Nephron (organoid): ENCODE measurements at regions not wholly inside any gene's neighbourhood (a gene's known extent, or its start where the extent isn't known, plus 50 kb on each side); places are given as distances from the start of the nearest gene placed in this dataset.

Experiments used
- H3K27ac Mint-ChIP-seq, 3 experiments: 2 replicates each; pipeline ENCODE4 v1.8.0; 2020; ENCODE audit warnings: mixed read lengths in 3 of 3, mild to moderate bottlenecking in 2 of 3, moderate library complexity in 1 of 3
- H3K27me3 Mint-ChIP-seq: 2 replicates; pipeline ENCODE4 v1.8.0; 2021; ENCODE audit warnings: low read depth, mild to moderate bottlenecking, moderate library complexity, mixed read lengths
- H3K36me3 Mint-ChIP-seq: 2 replicates; pipeline ENCODE4 v1.8.0; 2020; ENCODE audit warnings: low read depth, mixed read lengths
- H3K4me1 Mint-ChIP-seq: 2 replicates; pipeline ENCODE4 v1.8.0; 2020; ENCODE audit warnings: mixed read lengths
- H3K4me3 Mint-ChIP-seq, 3 experiments: 2 replicates each; pipeline ENCODE4 v1.8.0; 2020; ENCODE audit warnings: mild to moderate bottlenecking in 3 of 3, mixed read lengths in 3 of 3, moderate library complexity in 2 of 3
- H3K9me3 Mint-ChIP-seq: 2 replicates; pipeline ENCODE4 v1.8.0; 2020; ENCODE audit warnings: mixed read lengths
- TF ChIP-seq, protein P1 (sequence below), 3 experiments: fragments of 200-600 bp; sonication (generic); IDR thresholded peaks; one replicate each; pipeline ENCODE4 v1.5.0; 2021; ENCODE audit warnings: antibody characterized with exemption in 3 of 3; ENCODE audit not compliant: unreplicated experiment in 3 of 3

DNA sequence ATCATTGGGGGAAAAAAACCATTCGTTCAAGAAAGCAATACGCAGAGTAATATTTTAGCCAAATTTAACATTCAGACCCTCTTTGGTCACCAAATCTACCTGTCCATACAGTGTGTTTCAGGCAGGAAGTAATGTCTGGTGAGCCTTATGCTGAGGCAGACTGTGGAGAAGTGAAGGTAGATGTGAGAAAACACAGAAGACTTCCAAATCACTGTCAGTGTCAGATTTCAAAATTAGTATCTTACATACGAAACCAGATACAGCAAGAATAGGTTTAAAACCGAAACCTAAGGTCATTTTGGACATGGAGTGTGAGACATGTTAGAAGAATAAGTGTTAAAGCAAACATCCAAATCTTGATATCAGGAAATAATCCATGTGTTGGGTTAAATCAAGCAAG, 664.5 kb upstream of the HTR2C start:
- H3K27me3 Mint-ChIP-seq: no peaks in the 10 kb centered on the region
- no peaks in the 10 kb centered on the region for H3K36me3 Mint-ChIP-seq
- TF ChIP-seq, protein P1, sequence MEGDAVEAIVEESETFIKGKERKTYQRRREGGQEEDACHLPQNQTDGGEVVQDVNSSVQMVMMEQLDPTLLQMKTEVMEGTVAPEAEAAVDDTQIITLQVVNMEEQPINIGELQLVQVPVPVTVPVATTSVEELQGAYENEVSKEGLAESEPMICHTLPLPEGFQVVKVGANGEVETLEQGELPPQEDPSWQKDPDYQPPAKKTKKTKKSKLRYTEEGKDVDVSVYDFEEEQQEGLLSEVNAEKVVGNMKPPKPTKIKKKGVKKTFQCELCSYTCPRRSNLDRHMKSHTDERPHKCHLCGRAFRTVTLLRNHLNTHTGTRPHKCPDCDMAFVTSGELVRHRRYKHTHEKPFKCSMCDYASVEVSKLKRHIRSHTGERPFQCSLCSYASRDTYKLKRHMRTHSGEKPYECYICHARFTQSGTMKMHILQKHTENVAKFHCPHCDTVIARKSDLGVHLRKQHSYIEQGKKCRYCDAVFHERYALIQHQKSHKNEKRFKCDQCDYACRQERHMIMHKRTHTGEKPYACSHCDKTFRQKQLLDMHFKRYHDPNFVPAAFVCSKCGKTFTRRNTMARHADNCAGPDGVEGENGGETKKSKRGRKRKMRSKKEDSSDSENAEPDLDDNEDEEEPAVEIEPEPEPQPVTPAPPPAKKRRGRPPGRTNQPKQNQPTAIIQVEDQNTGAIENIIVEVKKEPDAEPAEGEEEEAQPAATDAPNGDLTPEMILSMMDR (IDR thresholded peaks at IDR 0.05; ENCODE audit: unreplicated experiment in 3 of 3): no peak
- H3K4me3 Mint-ChIP-seq: no peak overlapping the region
- H3K27ac Mint-ChIP-seq: no peak overlapping the region
- H3K4me1 Mint-ChIP-seq: no peaks in the 10 kb centered on the region
- no peaks in the 10 kb centered on the region for H3K9me3 Mint-ChIP-seq

DNA sequence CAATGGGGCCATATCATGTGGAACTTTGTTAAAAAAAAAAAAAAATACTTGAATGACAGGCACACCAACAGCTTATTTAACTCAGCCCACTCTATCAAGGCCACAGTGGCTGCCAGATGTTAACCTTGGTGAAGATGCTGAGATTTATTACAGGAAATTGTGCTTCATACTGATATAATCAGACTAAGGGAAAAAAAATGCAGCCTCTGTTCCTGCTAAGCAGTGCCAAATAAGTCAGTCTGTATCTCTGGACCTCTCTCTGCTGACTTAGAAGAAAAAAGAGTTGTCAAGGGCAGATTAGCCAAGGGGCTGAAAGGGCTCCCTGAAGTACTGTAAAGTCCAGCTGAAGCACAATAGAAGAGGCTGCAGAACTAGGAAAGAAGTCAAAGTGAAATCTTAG, 677.7 kb upstream of the HTR2C start:
- TF ChIP-seq, protein P1 (IDR thresholded peaks at IDR 0.05; ENCODE audit: unreplicated experiment in 3 of 3): no peak
- Mint-ChIP-seq H3K27me3 (no peaks in the 10 kb centered on the region), H3K36me3 (no peaks in the 10 kb centered on the region), H3K27ac (peak overlapping the region; percentile 28 to 77 (median 69)), H3K4me3 (no peak overlapping the region), H3K4me1 (peaks cover 32% of the 10 kb centered on the region), H3K9me3 (no peaks in the 10 kb centered on the region)

DNA sequence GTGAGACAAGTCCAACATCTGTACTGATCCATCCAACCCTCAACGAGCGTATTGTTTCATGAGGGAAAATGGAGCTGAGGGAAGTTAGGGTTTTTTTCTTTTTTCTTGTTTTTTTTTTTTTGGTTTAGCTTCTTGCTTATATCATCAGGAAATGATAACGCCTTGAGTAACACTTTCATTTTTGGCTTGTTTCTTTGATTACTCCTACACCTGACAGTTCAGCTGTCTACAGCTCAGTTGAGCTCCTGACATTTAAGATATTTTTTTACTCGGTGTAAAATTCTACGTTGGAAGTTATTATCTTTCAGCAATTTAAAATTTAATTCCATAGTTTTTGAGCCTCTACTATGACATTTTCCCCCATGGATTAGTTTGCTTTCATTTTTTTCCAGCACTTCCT, 691.0 kb upstream of the HTR2C start:
- Mint-ChIP-seq H3K4me1 (no peaks in the 10 kb centered on the region), H3K36me3 (no peaks in the 10 kb centered on the region), H3K4me3 (no peak overlapping the region), H3K9me3 (peaks cover 26% of the 10 kb centered on the region), H3K27me3 (no peaks in the 10 kb centered on the region), H3K27ac (no peak overlapping the region)
- TF ChIP-seq, protein P1 (IDR thresholded peaks at IDR 0.05; ENCODE audit: unreplicated experiment in 3 of 3): no peak

DNA sequence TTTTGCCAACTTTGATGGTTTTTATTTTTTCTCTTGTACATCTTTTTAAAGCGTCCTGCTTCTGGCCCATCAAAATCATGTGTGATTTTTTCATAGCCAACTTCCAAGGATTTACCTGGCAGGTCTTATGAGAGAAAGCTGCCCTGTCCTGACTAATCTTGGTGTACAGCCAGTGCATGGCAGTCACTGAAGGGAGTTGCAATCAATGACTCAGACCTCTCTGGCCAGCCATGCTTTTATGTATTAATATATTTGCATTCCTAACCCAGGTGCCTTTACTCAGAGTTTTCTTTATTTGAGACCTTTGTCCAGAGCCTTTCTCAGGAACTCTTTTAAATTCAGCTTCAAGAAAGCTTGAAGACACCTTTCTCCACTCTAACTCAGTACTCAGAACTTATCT, 691.5 kb upstream of the HTR2C start:
- H3K9me3 Mint-ChIP-seq: peaks cover 26% of the 10 kb centered on the region

DNA sequence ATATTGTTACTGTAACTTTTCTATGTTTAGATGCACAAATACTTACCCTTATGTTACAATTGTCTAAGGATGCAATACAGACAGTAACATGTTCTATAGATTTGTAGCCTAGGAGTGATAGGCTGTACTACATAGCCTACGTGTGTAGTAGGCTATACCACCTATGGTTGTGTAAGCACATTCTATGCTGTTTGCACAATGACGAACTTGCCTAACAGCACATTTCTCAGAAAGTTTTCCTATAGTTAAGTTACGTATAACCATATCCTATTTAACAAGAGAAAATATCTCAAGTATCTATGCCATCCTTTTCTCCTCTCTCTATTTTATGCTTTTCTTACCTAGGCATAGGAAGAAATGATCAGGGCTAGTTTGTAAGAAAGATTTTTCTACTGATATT, 710.8 kb upstream of the HTR2C start:
- TF ChIP-seq, protein P1 (IDR thresholded peaks at IDR 0.05; ENCODE audit: unreplicated experiment in 3 of 3): no peak
- Mint-ChIP-seq H3K27ac (no peak overlapping the region), H3K36me3 (no peaks in the 10 kb centered on the region), H3K9me3 (peaks cover 16% of the 10 kb centered on the region), H3K27me3 (no peaks in the 10 kb centered on the region), H3K4me3 (no peak overlapping the region), H3K4me1 (peaks cover 3% of the 10 kb centered on the region)

More for the DNA sequence above, 691.5 kb upstream of the HTR2C start:
- TF ChIP-seq, protein P1 (IDR thresholded peaks at IDR 0.05; ENCODE audit: unreplicated experiment in 3 of 3): no peak
- no peaks in the 10 kb centered on the region for H3K4me1 Mint-ChIP-seq
- H3K36me3 Mint-ChIP-seq: no peaks in the 10 kb centered on the region
- H3K4me3 Mint-ChIP-seq: no peak overlapping the region
- no peak overlapping the region for H3K27ac Mint-ChIP-seq
- no peaks in the 10 kb centered on the region for H3K27me3 Mint-ChIP-seq

DNA sequence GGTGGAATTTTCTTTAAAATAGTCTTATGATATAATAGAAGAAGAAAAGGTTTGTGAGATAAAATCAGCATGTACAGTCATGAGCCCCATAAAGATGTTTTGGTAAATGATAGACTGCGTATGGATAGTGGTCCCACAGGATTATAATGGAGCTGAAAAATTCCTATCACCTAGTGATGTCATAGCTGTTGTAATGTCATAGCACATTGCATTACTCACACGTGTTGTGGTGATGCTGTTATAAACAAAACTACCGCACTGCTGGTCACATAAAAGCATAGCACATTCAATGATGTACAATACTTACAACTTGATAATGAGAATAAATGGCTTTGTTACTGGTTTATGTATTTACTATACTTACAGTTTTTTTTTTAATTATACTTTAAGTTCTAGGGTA, 715.2 kb upstream of the HTR2C start:
- Mint-ChIP-seq H3K27ac (no peak overlapping the region), H3K4me3 (no peak overlapping the region), H3K4me1 (peaks cover 5% of the 10 kb centered on the region), H3K36me3 (no peaks in the 10 kb centered on the region), H3K9me3 (peaks cover 13% of the 10 kb centered on the region), H3K27me3 (no peaks in the 10 kb centered on the region)
- TF ChIP-seq, protein P1 (IDR thresholded peaks at IDR 0.05; ENCODE audit: unreplicated experiment in 3 of 3): no peak
